DMS 273 (cell line): ENCODE measurements at regions not wholly inside any gene's neighbourhood (a gene's known extent, or its start where the extent isn't known, plus 50 kb on each side); places are given as distances from the start of the nearest gene placed in this dataset.

Source experiments
- DNase-seq: peaks from one replicate; lab custom pipeline; 2025; ENCODE audit not compliant: unreplicated experiment; lab: John Stamatoyannopoulos, UW

DNA sequence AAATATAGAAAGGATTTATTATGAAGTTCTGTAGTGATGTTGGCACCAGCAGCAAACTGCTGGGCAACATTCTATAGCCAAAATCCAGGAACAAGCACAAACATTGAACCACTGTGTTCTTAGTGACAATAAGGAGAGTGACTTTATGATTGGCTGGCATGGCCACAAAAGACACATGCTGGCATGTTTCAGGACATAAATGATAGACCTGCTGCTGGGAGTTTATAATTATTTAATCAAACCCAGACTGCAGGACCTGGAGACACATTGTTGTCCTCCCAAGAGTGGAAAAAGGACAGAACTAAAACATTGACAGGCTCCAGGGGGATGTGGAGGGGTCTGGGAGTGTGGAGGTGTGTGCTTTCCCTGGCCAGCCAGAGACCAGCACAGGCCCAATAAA is 255.3 kb upstream of the LRTM1 start:
- no peak for DNase-seq

- peak; percentile 67 for DNase-seq
Observed at GRCh38 chr3:55180936-55181535, 253.2 kb upstream of the LRTM1 start.

DNA sequence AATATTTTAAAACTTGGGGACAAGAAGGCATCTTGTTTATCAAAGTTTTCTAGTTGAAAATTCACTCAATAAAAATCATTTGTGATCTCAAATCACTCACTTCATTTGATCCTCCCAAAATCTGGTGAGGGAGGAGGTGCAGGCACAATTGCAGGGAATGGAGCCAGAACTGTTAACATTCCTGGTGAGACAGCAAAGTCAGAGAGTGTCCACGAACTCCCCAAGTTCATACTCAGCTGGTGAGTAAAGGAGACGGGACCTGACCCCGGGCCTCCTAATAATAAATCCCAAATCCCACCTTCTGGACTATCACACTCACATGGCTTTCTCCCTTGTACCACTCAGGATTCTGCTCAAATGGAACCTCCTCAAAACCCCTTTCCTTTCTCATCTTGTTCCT is 252.3 kb upstream of the LRTM1 start:
- DNase-seq: no peak

DNA sequence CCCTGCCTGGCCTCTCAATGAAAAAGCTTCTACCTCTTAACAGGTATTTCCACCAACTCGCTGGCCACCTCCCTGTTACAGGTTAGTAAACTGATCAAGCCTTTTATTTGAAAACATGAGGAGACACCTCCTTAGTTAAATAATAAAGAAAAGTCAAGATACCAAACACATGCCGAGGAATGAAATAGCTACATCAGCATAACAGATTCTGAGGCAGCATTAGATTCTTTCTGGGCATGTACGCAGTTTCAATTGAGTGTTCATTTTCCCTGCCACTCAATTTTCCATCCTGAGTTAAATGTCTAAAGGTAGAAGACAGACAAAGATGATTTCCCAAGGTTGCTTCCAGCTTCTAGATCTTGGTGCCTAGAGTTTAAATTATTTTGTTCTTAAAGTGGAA is 250.5 kb upstream of the LRTM1 start:
- DNase-seq: no peak

GRCh38 chr3:55177749-55178148 is 249.9 kb upstream of the LRTM1 start:
- DNase-seq: no peak

- no peak for DNase-seq
Observed at GRCh38 chr3:55175423-55175822, 247.6 kb upstream of the LRTM1 start.

GRCh38 chr3:55174747-55175146 is 246.9 kb upstream of the LRTM1 start:
- DNase-seq: no peak

GRCh38 chr3:55173504-55173903 is 245.6 kb upstream of the LRTM1 start:
- no peak for DNase-seq

GRCh38 chr3:55172913-55173312 is 245.1 kb upstream of the LRTM1 start:
- no peak for DNase-seq

DNA sequence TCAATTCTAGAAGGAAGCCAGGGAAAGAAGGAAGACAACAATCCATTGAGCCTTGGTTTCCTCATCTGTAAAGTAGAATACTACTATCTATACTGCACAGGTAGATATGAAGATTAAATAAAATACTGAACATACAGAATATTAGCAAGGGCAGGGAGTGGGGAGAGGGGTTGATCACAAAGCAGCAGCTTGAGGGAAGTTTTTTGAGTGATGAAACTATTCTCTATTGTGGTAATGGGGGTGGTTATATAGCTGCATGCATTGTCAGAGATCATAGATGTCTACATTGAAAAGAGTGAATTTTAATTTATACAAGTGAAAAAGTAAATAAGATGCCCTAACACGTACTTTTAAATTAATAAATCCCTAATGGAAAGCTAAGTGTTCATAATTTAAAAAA is 242.6 kb upstream of the LRTM1 start:
- DNase-seq: no peak

GRCh38 chr3:55169608-55170072 is 241.8 kb upstream of the LRTM1 start:
- peak; percentile 18 for DNase-seq

- DNase-seq: no peak
Observed at GRCh38 chr3:55169161-55169560, 241.3 kb upstream of the LRTM1 start.

DNA sequence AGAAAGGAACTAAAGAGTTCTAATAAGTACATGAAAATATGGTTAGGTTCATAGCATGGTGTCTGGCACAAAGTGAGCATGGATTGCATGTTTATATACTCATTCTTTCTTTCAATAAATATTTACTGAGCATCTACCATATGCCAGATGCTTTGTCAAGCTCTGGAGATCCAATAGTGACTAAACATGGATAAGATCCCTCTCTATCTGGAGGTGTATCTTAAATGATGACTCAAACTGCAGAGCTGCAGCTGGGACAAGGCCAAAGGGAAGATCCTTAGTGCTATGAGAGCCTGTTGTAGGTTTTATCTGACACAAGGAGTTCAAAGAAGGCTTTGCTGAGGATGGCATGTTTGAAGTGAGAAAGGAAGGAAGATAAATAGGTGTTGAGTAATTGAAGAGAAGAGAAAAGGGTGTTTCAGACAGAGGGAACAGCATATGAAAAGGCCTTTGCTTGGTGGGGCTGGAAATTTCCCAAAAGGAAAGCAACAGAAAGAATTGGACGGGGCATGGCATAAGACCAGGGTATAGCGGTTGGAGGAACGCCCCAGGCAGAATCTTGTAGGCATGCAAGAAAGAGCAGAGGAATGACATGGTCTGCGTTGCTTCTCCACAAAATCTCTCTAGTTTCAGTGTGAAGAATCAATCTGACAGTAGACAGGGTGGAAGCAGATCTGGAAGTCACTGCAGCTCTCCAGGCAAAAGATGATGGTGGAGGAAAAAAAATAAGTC is 239.9 kb upstream of the LRTM1 start:
- DNase-seq: no peak

- peak; percentile 1 for DNase-seq
Observed at GRCh38 chr3:55166576-55167555, 239.0 kb upstream of the LRTM1 start.

DNA sequence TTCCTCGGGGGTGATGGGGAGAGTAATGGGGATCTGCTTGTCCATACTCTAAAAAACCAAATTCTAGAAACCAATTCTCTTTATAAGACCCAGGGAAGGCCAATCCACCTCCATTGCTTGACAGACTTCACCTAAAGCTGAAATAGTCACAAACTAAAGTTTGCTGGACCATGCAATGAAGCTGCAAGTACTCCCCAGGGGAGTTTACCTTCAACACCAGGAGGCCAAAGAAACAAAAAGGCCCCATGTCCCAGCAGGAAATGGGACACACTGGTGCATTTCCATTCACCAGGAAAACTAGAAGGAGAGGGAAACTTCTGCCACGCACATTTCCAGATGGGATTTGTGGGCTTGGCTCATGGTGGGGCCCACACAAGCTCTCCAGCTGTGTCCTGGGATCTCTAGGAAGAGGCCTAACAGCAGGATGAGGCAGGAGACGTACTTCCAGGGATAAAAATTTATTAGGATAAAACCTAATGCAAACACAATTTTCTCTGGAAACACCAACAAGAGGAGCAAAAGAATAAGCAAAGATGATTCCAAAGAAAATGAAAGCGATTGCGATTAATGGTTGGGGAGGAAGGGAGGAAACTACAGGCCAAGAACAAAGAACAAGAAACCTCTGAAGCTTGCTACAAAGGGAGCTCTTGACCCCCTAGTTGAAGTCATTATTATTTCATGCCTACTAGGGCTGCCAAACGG is 238.0 kb upstream of the LRTM1 start:
- no peak for DNase-seq

GRCh38 chr3:55165278-55165677 is 237.4 kb upstream of the LRTM1 start:
- DNase-seq: no peak

- DNase-seq: no peak
Observed at GRCh38 chr3:55164876-55165275, 237.0 kb upstream of the LRTM1 start.

DNA sequence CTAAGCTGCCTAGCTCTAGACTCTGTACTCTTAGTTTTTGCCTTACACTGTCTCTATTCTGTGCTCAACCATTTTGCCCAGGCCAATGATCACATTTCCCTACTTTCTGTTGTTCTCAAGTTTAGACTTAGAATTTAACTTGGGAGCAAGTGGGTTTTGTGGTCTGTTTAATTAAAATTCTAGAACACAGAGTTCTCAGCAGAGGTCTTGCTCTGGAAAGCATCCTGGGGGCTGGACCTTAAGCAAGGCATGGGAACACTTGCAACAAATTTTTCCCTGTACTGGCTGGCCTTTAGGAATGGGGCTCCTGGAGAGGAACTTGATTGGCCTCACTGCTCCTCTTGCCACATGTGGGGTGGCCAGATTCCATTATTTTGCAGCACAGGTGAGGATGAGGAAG is 236.3 kb upstream of the LRTM1 start:
- DNase-seq: no peak

DNA sequence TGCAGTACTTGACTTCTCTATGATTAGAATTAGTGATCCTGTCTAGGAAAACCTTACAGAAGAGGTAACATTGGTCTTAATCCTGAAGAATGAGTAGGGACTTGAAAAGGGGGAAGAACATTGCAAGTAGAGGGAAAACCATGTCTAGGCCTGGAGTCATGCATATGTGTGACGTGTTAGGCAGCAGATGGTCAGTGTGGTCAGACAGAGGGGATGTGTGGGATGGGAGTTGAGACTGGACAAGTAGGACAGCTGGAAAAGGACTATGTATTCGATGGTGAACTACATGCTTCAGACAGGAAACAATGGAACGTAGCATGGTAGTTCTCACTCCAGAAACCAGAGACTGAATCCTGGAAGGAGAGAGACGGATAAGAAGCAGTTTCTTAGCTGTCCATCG is 235.6 kb upstream of the LRTM1 start:
- no peak for DNase-seq

GRCh38 chr3:55162031-55162795 is 234.4 kb upstream of the LRTM1 start:
- no peak for DNase-seq
